GM21515 (cell line): ENCODE measurements at regions not wholly inside any gene's neighbourhood (a gene's known extent, or its start where the extent isn't known, plus 50 kb on each side); places are given as distances from the start of the nearest gene placed in this dataset.
"Not testable (repeated sequence)": the region's sequence is repeated elsewhere in the genome, so short reads cannot be mapped to it uniquely, and the experiment has no call there.

Experiments used
- ATAC-seq: cut with Tn5 transposase; IDR thresholded peaks from one replicate; pipeline ENCODE4 v1.9.1; 2021; ENCODE audit not compliant: unreplicated experiment

DNA sequence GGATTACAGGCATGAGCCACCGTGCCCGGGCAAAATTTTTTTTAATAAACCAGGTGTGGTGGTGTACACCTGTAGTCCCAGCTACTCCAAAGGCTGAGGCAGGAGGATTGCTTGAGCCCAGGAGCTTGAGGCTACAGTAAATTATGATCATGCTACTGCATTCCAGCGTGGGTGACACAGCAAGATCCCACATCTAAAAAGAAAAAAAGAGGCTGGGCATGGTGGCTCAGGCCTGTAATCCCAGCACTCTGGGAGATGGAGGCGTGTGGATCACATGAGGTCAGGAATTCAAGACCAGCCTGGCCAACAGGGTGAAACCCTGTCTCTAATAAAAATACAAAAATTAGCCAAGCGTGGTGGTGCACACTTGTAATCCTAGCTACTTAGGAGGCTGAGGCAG lies 125.6 kb downstream of the ZNF281 start:
- ATAC-seq, result not testable (repeated sequence)

DNA sequence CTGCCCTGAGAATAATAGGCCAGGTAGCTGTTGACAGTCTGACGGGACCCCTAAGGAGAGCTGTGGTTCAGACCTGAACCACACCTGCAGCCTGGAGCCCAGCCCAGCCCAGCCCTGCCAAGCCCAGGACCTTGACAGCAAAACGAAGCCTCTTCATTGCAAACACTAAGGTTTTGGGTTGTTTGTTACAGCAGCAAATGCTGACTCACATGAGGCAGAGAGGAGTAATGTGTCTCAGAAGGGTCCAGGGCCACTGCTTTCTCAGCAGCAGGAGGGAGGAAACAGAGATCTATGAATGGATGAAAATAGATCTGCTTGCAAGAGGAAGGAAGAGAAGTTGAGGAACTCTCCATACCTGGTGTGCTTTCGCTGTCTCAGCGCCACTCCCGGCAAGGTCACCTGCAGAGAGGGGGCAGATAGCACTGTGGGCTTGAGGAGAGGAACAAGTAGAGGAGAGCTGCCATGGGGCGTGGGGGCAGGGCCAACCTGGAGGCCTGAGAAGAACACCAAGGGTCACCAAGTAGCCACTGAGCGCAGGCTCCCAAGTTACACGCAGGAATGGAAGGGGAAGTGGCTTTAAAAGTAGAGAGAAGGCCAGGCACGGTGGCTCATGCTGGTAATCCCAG lies 127.2 kb downstream of the ZNF281 start:
- ATAC-seq, result no peak

DNA sequence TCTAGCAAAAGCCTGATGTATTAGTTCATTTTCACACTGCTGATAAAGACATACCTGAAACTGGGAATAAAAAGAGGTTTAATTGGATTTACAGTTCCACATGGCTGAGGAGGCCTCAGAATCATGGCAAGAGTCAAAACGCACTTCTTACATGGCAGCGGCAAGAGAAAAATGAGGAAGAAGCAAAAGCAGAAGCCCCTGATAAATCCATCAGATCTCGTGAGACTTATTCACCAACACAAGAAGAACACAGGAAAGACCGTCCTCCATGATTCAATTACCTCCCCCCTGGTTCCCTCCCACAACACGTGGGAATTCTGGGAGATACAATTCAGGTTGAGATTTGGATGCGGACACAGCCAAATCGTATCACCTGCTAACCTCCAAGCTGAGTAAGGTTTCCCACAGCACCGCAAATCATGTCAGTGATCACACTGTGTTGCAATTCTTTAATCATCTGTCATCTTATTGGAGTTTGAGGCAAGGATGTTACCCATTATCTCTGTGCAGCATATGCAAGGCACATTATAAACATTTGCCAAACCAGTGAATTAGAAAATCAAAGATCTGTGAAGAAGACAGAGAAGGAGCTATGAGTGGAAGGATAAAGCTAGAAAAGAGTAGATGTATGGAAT lies 128.5 kb downstream of the ZNF281 start:
- no peak for ATAC-seq

DNA sequence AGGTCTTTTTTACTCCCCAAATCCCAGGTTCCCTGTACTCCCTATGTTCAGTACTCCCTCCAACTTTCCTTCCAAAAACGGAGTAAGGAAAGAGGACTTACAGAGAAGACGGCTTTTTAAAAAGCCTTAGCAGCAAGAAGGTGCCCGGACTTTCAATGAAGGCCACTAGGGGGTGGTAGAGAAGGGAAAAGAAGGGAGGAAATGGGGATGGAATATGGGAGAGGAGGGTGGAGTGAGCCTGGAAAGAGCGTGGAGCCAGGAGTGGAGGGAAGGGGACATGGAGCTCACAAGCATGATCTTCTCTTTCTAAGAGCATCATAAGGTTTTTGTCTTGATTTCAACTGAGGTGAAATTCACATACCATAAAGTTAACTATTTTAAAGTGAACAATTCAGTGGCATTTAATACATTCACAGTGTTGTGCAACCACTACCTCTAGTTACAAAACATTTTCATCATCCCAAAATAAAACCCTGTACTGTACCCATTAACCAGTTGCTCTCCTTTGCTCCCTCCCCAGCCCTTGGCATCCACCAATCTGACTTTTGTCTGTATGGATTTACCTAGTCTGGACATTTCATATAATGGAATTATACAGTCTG lies 129.9 kb downstream of the ZNF281 start:
- no peak for ATAC-seq

DNA sequence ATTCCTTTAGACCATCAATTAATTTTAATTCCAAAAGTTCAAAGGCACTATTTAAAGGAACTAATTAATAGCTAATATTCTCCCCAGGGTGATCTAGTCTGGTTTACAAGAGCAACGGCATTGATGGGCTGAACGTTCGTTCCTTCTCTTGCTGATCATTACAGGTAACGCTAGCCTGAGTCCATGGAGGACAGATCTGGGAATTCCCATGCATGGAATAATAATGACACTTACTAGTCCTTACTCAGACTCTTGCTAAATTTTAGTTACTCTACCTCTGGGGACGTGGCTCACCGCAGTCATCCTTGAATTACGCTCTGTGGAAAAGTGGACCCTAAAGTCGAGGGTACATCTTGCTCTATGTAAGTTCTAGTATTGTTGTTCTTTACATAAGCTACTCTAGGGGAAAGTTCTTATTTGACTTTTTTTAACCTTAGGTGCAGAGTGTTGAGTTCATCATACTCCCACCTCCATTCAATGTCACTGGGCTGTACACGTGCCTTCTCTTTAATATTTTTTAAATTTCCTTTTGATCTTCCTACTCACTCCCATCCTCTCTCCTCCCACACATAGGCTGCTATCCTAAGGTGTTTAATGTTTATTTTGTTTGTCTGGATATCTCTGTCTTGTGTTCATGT lies 133.9 kb downstream of the ZNF281 start:
- no peak for ATAC-seq

DNA sequence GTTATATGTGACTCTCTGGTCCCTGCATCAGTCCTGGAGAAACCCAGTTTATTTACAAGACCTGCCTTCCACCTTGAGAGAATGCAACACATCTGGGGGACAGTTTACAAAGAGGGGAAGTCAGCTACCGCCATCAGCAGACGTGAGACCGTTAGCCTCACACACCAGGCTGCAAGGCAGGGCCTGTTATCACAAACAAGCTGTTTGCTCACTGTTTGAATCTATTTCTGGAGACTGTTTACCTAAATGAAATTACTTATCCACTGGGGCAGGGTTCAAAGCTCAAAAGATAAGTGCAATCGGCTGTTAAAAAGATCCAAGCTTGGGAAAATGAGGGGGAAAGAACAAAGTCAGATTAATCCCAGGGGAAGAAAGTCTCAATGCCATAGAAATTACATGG lies 134.4 kb downstream of the ZNF281 start:
- no peak for ATAC-seq

DNA sequence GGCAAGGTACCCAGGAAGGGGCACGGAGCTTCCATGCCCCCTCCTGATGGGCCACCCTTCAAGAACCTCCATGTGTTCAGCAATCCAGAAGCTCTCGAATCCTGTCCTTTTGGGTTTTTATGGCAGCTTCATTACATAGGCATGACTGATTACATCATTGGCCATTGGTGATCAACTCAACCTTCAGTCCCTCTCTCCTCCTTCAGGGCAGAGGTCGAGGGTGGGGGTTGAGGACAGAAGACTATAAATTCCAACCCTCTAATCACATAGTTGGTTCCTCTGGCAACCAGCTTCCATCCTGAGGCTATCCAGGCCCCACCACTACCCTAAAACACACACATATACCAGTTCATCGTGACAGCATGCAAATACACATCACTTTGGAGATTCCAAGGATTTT lies 135.7 kb downstream of the ZNF281 start:
- no peak for ATAC-seq

DNA sequence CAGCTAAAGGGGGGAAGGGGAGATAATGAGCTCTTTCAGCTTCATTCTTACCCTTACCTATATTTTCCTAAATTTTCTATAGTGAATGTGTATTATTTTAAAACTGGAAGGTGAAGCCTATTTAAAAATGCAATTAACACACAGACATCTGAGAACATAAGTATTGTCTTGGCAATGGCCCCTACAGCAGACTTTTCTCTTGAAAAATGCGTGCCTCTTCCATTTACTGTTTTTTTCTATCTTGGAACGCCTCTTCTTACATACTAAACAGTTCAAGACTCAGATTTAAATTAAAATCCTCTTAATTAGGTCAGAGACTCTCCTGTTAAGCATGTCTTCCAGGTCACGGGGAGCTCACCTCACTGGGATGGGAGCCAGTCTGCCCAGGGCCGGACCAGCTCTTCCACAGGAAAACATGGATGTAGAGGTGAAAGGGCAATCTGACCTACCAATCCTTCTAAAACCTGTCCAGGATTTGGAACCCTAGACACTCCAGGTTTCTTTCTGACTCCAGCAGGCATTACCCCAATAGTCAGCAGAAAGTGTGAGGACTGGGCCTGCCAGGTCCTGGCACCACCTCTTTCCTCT lies 137.3 kb downstream of the ZNF281 start:
- no peak for ATAC-seq

DNA sequence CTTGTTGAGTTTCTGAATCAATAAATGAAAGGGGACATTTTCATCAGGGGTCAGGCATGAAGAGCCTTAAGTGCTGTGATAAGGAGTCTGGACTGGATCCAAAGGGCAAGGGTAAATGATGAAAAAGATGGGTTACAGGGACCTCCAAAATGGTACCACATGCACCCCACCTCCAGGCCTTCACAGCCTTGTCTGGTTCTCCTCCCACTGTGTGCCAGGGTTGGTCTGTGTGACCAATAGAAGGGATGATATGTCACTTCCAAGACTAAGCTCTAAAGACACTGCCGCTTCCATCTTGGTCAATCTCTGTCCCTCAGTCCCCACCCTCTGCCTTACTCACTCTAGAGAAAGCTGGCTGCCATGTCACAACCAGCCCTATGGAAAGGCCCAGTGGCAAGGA lies 140.6 kb downstream of the ZNF281 start:
- ATAC-seq, result no peak

DNA sequence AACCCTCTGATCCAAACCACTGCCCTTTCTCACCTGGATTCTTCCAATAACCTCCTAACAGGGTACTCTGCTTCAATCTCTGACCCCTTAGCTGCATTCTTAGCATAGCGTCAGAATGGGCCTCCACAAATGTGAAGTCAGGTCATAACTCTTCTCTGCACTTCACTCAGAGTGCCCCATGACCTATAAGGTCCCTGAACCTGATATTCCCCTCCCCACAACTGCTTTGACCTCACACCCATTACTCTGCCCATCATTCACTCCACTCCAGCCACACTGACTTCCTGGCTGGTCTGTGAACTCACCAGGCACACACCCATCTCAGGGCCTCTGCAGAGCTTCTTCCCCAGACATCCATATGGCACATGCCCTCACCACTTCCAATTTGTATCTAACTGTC lies 141.9 kb downstream of the ZNF281 start:
- no peak for ATAC-seq

DNA sequence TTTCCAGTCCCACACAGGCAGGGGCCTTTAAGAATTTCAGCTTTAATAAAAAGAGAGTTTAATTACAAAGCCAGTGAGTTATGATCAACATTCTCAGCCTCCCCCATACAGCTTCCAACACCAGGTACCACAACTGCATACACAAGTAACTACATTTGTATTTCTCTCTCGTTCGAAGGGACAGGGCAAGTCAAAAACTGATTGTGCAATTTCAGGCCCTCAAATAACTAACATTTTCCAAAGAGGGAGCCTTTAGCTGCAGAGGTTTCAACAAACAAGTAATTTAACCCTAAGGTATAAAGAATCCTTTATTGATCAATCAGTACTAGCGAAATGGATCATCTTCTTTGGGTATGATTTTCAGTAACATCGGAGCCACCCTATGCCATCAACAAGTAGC lies 142.4 kb downstream of the ZNF281 start:
- no peak for ATAC-seq

DNA sequence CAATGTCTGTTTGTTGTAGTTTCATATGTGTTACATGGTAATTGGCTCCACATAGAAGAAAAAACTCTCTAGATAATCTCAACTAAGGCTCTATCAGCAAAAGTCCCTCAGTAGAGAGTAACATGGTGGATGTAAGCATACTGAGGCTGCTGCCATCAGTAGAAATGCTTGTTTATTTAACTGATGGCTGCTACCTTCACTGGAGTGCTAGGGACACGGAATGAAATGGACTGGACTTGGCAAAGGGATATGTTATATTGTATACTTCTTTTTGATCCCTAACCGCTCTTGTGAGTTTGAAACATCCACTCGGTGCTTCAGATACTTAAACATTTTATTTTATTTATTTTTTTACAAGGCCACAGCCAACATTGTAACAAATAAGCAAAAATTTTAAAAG lies 143.0 kb downstream of the ZNF281 start:
- no peak for ATAC-seq

DNA sequence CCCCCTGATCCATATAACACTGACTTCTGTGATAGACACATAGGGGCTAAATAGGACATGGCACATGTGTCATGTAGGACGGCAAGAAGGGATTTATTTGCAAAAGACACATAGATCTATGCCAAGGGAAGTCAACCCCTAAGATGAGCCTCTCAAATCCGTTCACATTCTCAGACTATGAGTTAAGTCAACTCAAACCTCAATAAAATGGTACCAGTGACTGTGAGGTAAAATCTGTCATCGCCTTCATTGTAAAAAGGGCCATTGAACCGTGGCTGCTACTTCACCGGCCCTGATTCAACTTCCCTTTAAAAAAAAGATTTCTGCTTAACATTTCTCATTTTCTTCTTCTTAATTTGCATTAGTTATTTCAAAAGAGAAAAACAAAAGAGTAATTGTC lies 144.0 kb downstream of the ZNF281 start:
- no peak for ATAC-seq

DNA sequence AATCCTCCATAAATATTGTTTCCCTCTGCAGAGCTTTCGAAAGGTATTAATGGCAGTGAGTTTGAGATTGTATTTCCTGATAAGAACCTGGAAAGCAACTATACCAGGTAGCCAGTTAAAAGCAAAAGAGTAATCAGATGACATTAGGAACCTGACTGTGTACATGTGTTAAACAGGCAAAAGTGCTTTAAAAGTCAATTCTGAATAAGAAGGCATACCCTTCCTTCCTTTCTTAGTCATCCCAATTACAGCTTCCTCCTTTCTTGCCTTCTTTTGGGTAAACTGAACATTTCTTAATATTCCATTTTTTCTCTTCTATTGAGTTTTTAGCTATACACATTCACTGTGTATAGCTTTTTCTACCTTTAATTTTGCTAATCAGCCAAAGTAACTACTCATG lies 144.7 kb downstream of the ZNF281 start:
- no peak for ATAC-seq

DNA sequence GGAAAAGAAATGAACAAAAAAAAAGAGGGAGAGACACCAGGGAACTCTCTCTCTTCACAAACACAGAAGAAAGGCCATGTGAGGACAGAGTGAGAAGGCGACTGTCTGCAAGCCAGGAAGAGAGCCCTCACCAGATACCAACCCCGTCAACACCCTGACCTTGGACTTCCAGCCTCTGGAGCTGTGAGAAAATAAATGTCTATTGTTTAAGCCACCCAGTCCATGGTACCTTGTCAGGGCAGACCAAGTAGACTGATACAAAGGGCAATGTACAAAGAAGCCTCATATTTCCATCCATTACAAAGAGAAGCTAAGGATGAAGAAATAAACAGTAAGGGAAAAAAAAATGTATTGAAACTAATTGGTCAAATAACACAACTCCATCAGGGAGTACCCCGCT lies 146.6 kb downstream of the ZNF281 start:
- ATAC-seq, result no peak

DNA sequence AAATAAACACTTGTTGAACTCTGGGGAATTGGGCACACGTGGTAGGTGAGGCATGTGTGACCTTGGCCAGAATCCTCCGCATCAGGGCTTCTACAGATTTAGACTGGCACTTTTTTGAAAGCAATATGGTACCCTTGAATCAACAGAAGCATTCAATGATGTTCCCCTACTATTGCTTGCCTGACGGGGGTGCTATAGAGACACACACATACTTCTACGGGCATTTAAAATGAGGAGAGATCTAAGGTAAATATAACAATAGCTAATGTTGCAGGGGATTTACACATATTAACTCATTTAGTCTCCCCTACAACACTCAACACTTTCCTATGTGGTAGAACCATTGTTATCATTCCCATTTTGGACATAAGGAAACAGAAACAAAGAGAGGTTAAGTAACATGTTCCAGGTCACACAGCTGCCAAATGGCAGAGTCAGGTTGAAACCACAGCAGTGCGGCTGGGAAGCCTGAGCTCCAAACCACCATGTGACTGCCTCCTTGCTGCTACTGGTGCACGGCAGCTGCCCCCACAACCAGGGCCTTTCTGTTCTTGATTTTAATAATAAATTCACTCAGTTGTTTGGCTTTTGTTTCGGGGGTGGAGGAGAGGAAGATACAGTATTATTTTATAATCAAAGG lies 147.4 kb downstream of the ZNF281 start:
- peak; percentile 94 for ATAC-seq

DNA sequence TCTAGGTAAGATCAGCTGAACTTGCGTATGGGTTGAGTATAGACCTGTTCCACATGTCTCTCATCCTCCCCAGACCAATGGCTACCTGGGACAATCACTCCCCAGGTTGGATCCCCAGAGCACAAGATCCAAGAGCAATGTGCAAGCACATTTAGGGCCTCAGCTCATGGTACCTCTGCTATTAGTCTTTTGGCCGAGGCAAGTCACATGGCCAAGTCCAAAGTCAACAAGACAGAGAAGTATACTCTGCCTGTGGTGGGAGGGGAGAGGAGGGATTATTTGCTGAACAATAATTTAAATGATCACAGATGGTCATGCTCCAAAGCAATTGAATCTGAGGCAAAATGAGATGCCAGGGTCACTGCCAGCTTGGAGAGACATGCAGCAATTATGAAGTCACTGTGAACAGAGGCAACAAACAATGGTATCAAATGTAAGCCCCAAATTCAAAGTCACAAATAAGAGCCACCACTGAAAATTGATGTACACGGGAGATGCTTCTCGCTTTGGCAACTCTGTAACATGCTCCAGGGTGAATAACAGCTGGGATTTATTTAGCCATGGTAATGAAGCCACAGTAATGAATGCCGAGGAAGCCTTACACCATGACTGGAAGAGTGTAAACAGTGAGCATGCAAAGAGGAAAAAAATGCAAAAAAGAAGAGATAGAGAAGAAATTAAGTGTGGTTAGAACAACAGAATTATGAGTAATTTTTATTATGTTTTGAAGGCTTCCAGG lies 149.1 kb downstream of the ZNF281 start:
- no peak for ATAC-seq

DNA sequence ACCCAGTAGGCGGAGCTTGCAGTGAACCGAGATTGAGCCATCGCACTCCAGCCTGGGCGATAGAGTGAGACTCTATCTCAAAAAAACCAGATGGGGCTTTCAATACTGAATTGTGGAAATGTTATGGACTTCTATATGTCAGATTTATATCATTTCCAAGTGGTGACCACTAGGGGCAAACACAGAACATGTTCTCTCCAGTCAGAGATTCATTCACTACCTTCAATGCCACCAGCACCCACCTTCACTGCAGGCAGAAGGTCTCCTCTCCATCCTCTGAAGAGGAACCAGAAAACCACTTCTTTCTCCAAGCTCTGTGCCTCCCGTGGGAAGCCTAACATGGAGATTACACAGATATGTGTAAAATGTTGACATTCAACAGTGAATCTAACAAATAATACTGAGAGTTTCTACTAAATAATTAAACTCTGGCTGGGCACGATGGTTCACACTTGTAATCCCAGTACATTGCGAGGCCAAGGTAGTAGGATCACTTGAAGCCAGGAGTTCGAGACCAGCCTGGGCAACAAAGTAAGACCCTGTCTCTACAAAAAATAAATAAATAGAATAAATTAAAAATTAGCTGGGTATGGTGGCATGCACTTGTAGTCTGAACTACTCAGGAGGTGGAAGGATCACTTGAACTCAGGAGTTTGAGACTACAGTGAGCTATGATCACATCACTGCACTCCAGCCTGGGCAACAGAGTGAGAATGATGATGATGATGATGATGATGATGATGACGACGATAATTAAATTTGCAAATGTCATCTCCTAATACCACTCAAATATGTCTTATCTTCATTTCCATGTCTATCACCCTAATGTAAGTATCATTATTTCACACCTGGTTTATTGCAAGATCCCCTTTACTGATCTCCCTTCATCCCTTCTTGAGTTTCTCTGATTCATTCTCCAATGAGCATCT lies 151.1 kb downstream of the ZNF281 start:
- ATAC-seq, result no peak

DNA sequence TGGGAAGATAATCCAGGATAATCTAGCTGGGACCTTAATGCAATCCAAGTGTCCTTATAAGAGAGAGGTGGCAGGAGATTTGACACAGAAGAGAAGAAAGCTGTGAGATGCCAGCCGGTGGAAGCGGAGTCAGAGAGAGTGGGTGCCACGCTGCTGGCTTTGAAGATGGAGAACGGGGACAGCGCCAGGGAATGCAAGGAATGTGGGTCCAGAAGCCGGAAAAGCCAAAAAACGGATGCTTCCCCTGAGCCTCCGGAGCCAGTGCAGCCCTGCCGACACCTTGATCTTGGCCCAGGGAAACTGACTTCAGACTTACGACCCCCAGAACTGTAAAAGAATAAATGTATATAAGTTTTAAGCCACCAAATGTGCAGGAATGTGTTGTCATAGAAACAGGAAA lies 152.6 kb downstream of the ZNF281 start:
- no peak for ATAC-seq

DNA sequence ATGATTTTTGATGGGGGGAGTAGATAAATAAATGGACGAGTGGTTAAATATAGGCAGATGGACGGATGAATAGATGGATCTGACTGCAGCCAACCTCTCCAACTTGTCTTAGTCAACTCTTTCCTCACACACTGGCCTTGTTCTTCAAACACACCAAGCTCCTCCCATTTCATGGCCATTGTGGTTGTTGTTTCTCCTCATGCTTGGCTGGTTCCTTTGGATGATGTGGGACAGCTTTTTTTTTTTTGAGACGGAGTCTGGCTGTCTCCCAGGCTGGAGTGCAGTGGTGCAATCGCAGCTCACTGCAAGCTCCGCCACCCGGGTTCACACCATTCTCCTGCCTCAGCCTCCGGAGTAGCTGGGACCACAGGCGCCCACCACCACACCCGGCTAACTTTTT lies 155.2 kb downstream of the ZNF281 start:
- ATAC-seq, result not testable (repeated sequence)
